NB4 (cell line): ENCODE measurements at regions not wholly inside any gene's neighbourhood (a gene's known extent, or its start where the extent isn't known, plus 50 kb on each side); places are given as distances from the start of the nearest gene placed in this dataset.

Experiments used
- POLR2A ChIP-seq: IDR thresholded peaks from 2 replicates; pipeline ENCODE4 v1.6.1; 2011; ENCODE audit warnings: mild to moderate bottlenecking; ENCODE audit not compliant: insufficient read length; ENCODE audit errors: extremely low read depth
- TF ChIP-seq, protein P1 (sequence below): IDR thresholded peaks from one replicate; pipeline ENCODE4 v1.5.1; 2012; ENCODE audit warnings: low read depth, low read length

GRCh38 chr5:40309851-40310250 lies 369.9 kb upstream of the PTGER4 start:
- TF ChIP-seq, protein P1, sequence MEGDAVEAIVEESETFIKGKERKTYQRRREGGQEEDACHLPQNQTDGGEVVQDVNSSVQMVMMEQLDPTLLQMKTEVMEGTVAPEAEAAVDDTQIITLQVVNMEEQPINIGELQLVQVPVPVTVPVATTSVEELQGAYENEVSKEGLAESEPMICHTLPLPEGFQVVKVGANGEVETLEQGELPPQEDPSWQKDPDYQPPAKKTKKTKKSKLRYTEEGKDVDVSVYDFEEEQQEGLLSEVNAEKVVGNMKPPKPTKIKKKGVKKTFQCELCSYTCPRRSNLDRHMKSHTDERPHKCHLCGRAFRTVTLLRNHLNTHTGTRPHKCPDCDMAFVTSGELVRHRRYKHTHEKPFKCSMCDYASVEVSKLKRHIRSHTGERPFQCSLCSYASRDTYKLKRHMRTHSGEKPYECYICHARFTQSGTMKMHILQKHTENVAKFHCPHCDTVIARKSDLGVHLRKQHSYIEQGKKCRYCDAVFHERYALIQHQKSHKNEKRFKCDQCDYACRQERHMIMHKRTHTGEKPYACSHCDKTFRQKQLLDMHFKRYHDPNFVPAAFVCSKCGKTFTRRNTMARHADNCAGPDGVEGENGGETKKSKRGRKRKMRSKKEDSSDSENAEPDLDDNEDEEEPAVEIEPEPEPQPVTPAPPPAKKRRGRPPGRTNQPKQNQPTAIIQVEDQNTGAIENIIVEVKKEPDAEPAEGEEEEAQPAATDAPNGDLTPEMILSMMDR = no peak
- TF ChIP-seq POLR2A = no peak
